T47D (cell line): ENCODE measurements at regions not wholly inside any gene's neighbourhood (a gene's known extent, or its start where the extent isn't known, plus 50 kb on each side); places are given as distances from the start of the nearest gene placed in this dataset.

Experiments
- DNase-seq, 2 experiments: peaks; one replicate each; pipeline versions ENCODE4 v3.0.0 to v3.0.0-alpha.2; 2011 to 2012; ENCODE audit warnings: low read depth in 1 of 2, low spot score in 1 of 2
- JUND ChIP-seq: IDR thresholded peaks from 2 replicates; pipeline ENCODE4 v1.6.1; 2012; ENCODE audit warnings: low read depth
- in situ Hi-C: cut with HindIII; loops from 2 replicates; pipeline ENCODE4 v1.10.0; 2016; ENCODE audit warnings: low sequenced_read_pairs, low pct_unique_long_range_greater_than_20kb

DNA sequence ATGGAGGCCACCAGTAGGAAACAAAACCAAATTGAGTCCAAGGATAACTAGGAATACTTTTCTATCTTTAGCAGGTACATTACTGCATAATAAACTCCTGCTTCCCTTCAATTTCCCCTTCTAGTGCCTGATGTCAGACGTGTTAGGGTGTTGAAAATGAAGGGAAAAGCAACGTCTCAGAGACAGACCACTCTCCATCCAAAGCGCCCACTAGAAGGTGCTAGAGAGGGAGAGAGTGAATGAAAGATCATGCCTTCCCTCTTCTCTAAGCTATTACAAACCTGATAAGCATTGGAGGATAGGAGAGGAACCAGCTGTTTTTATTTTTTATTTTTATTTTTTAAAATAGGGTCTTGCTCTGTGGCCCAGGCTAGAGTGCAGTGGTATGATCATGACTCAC is 64.1 kb downstream of the ZNF641 start:
- no peak for TF ChIP-seq JUND
- in situ Hi-C loops: no loop called here
- DNase-seq: no peak

DNA sequence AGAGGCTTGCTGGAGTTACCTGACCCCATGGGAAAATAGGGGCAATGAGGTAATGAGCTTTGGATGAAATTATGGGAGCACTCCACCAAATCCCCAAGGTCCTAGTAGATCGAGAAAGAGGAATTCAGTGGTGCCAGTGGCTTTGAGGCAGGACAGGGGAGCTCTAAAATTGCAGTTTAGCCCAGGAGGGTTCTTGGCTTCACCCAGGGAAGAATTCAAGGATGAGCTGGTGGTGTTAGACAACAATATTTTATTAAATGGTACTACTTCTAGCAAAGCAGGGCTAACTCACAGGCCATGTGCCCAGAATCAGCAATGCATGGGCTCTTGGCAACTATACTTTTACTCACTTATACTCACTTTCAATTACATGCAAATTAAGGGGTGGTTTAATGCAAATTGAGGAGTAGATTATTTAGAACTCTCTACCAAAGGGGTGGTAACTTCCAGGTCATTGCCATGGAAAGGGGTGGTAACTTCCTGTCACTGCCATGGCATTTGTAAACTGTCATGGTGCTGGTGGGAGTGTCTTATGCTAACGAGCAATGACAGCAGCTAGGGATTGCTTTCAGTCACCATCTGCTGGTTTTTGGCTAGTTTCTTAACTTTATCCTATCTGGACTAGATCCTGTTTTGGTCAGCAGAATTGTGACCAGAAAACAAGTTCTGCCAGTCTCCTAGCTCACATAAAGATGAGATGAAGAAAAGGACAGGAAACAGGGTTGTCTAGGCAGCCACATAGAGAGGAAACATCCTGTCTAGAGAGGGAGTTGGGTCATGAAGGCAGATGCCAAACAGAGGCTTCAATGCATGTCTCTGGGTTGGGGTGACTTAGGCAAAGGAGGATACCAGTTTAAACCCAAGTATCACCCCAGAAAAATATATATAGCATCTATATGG is 64.7 kb downstream of the ZNF641 start:
- DNase-seq: peak in 1 of 2 experiments; percentile 42
- TF ChIP-seq JUND: no peak
- in situ Hi-C loops: no loop called here

DNA sequence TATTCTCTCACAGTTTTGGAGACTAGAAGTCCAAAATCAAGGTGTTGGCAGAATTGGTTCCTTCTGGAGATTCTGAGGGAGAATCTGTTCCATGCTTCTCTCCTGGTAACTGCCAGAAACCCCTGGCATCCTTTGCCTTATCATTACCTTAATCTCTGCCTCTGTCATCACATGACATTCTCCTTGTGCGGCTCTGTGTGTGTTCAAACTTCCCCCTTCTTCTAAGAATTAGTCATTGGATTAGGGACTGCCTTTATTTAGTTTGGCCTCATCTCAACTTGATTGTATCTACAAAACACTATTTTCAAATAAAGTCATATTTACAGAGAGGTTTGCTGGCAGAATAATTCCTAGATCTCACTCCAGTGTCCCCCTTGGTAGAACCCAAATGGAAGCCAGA is 68.9 kb downstream of the ZNF641 start:
- peak in 1 of 2 experiments; percentile 29 for DNase-seq
- in situ Hi-C loops: no loop called here
- TF ChIP-seq JUND: no peak

DNA sequence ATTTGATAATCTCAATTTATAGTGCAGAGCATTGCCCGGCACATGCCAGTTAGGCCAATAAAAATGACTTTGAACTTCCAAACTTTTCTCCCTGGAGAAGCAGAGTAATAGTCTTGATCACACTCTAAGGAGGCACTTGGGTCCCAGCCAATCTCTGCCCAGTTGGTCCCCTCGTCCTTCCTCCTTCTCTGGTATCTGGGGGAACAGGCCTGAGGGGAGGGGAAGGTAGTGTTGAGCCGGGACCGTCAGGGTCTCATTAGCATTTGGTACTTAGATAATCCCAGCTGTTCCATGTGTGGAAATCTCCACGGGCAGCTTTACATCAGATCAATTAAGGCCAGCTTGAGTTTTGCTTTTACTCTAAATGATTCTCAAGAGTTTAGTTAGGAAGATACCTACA is 70.1 kb downstream of the ZNF641 start:
- in situ Hi-C loops: no loop called here
- no peak for TF ChIP-seq JUND
- DNase-seq: no peak

DNA sequence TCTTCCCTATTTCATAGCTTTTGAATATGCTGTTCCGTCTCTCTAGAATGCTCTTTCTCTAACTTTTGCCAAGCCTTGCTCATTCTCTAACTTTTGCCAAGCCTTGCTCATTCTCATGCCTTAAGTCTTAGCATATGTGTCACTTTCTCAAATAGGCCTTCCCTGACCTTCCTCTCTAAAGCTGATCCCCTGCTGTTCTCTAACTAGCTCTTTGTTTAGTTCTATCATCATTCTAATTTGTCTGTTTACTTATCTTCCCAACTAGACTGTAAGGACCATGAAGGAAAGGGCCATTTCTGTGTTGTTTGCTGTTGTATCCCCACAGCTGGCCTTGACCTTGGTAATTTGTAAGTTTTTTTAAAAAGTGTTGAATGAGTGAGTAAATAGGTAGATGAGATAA is 71.1 kb downstream of the ZNF641 start:
- in situ Hi-C loops: no loop called here
- no peak for TF ChIP-seq JUND
- no peak for DNase-seq

DNA sequence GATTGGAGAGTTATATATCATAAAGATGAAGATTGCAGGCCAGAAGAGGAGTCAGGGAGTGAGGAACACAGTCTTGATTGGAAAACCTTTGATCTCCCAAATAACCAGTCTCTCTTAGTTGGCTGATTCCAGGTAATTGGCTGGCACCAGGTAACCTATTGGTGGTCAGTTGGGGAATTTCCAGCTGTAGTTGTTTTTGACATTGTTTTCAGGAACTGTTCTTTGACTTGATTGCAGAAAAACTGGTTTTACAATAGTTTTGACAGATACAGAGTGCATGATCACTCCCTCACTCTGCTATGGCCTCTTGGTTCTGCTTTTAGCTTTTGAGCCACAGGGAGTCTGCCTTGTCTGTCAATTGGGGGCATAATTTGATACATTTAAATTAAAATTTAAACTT is 71.6 kb downstream of the ZNF641 start:
- in situ Hi-C loops: no loop called here

DNA sequence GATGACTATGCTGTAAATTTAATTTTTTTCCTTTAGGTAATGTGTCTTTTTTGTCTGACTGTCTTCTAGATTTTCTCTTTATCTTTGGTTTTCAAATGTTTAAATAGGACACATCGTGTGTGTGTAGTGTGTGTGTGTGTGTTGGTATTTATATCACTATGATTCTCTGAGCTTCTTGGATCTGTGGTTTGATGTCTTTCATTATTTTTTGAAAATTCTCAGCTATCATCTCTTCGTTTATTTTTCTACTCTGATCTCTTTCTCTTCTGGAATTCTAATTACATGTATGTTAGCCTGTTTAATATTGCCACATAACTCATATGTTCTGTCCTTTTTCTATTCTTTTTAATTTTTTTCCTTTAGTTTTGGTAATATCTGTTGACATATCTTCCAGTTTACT is 73.5 kb upstream of the OR10AD1 start:
- no peak for TF ChIP-seq JUND
- no peak for DNase-seq
- in situ Hi-C loops: no loop called here

More for the DNA sequence above, 71.6 kb downstream of the ZNF641 start:
- no peak for DNase-seq
- TF ChIP-seq JUND: no peak

DNA sequence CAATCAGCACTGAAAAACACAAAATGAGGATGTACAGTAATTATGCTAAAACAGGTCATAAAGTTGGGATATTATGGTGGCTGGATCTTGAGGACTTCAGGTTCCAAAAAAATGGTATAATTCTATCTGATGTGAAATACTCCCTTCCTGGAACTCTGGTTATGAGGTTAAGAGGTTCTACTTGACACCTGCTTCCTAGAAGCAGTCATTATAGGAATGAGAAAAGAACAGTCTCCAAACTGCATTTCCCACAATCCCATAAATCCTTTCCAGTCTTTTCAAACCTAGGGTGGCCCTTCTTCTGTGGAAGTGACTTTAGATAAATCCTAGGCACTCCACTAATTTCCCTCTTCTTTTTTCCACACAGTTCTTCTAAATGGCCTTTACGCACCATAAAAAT is 63.7 kb upstream of the OR10AD1 start:
- TF ChIP-seq JUND: no peak
- DNase-seq: no peak
- in situ Hi-C loops: no loop called here

DNA sequence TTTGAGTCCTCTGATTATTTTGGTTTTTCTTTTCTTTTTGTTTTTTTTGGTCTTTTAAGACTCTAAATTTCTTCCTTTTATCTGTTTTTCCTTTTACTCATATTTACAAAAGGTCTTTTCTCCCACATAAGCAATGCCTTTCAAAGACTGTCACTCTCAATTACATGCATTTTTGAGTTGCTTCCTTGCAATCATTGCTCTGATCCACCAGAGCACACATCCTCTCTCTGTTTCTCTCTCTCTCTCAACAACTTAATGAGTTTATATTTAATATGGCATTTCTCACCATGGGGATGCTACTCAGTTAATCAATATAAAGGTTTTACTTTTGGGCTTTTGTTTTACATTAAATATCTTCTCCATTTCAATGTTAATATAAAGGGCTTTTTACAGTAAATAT is 62.7 kb upstream of the OR10AD1 start:
- in situ Hi-C loops: no loop called here
- no peak for TF ChIP-seq JUND
- no peak for DNase-seq

DNA sequence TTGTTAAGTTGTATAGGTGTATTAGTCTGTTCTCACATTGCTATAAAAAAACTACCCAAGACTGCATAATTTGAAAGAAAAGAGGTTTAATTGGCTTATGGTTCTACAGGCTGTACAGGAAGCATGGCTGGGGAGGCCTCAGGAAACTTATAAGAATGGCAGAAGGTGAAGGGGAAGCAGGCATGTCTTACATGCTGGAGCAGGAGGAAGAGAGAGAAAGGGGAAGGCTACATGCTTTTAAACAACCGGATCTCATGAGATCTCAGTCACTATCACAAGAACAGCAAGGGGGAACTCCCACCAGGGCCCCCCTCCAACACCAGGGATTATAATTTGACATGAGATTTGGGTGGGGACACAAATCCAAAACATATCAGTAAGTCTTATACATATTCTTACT is 60.5 kb upstream of the OR10AD1 start:
- in situ Hi-C loops: no loop called here
- no peak for TF ChIP-seq JUND

DNA sequence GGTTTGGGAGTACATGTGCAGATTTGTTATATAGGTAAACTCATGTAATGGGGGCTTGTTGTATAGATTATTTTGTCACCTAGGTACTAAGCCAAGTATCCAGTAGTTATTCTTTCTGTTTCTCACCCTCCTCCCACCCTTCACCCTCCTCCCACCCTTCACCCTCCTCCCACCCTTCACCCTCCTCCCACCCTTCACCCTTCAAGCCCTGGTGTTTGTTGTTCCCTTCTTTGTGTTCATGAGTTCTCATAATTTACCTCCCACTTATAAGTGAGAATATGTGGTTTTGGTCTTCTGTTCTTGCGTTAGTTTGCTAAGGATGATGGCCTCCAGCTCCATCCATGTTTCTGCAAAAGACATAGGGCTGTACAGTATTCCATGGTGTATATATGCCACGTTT is 58.7 kb upstream of the OR10AD1 start:
- TF ChIP-seq JUND: no peak
- DNase-seq: no peak
- in situ Hi-C loops: no loop called here

More for the DNA sequence above, 60.5 kb upstream of the OR10AD1 start:
- DNase-seq: no peak
